IPS-NIHi7 (cell line): ENCODE measurements at regions not wholly inside any gene's neighbourhood (a gene's known extent, or its start where the extent isn't known, plus 50 kb on each side); places are given as distances from the start of the nearest gene placed in this dataset.
"Not testable (repeated sequence)": the region's sequence is repeated elsewhere in the genome, so short reads cannot be mapped to it uniquely, and the experiment has no call there.

Experiments used
- DNase-seq: peaks from one replicate; pipeline ENCODE4 v3.0.0; 2012; ENCODE audit warnings: mixed read lengths; ENCODE audit errors: extremely low spot score

DNA sequence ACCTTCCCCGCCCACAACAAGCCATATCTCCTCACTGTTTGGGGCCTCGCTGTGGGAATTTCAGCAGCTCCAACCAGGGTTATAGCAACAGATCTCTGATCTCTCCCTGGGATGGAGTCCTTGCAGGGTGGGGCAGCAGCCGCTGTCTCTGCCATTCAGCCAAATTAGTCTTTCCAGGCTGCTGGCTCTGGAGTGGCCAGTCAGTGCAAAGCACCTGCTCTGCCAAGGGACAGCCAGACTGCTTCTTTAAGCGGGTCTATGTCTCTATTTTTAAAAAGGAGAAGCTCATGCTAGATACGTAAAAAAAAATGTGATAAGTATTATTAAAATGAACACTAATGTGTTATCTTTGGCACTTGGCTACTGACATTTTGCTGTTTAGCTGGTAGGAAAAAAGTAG, 380.2 kb downstream of the CDH10 start:
- DNase-seq = no peak

DNA sequence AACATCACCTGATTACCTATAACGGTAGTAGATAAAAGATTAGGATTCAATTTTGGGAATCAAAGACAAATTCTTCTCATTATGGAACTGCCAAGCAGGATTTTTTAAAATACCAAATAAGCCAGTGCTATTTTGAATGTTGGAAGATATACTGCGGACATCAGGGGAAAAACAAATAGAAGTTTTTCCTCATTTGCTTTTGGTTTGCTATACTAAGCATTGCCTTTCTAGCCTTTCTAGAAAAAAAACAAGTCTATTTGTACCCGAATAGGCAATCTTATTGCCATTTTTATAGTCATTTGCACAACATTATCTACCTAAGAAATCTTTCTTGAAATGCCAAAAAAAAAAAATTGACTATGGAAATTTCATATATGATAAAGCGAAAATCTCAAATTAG, 379.5 kb downstream of the CDH10 start:
- DNase-seq = no peak

DNA sequence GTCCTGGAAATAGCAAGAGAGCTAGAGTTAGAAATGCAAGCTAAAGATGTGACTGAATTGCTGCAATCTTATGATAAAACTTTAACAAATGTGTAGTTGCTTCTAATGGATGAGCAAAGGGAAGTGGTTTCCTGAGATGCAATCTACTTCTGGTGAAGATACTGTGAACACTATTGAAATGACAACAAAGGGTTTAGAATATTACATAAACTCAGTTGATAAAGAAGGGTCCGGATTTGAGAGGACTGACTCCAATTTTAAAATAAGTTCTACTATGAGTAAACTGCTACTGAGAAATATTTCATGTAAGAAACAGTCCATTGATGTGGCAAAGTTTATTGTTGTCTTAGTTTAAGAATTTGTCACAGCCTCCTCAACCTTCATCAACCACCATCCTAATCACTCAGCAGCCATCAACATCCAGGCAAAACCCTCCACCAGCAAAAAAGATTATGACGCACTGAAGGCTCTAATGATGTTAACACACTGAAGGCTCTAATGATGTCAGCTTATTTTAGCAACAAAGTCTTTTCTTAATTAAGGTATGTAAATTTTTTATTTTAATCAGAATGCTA, 376.2 kb downstream of the CDH10 start:
- no peak for DNase-seq

DNA sequence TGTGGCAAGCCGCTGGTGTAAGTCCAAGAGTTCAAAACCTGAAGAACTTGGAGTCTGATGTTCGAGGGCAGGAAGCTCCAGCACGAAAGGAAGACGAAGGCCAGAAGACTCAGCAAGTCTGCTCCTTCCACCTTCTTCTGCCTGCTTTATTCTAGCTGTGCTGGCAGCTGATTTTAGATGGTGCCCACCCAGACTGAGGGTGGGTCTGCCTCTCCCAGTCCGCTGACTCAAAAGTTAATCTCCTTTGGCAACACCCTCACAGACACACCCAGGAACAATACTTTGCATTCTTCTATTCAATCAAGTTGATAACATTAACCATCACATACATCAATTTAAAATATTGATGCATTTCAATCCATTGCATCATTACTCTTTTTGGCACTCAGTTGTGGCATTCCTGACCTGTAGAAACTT, 373.1 kb downstream of the CDH10 start:
- not testable (repeated sequence) for DNase-seq

DNA sequence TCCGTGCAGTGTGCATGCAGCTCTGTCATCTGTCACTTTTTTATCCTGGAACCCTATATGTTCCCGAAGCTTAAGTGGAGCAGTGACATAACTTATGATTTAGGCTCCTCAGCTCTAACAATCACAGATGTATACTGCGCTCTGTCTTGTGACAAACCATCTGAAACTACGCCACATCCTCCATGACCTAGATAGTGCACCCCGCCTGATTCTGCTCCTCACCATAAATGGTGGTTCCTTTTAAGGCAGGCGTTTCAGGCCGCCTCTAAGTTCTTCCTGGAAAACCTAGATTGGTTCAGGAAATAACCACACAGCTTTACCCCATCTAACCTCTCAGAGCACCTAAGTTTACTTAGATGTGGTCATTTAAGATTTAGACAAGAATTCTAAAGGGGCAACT, 372.0 kb downstream of the CDH10 start:
- DNase-seq = no peak

DNA sequence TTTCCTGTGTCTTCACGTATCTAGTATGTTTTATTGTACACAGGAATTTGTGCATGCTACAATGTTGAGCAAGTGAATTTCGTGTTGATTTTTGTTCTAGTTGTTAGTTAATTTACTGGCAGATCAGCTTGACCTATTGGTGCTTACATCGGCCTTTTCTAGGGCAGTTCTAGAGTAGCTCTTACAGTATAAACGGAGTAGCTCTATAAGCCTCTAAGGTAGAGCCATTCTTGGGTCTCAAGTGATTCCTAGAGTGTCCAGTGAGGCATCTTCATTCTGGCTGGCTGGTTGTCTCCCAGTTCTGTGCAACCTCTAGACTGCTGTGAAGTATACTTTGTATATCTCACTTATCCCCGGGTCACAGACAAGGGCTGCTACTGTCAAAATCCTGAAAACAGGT, 364.6 kb downstream of the CDH10 start:
- no peak for DNase-seq

DNA sequence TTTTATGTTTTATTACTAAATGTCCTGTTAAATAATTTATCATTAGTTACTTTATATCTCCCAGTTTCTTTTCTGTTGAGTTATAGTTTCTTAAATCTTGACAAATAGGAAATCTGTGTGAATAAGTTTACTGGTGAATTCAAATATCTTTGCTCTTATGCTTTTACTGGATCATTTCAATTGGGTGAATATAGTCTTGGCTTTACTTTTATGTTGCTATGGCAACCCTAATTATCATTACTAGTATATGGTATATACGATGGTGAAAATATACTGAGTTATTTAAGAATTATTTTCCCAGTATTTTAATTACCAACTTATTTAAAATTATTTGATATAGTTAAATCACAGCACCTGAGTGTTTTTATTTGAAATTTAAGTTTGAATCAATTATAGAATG, 363.0 kb downstream of the CDH10 start:
- DNase-seq = no peak

DNA sequence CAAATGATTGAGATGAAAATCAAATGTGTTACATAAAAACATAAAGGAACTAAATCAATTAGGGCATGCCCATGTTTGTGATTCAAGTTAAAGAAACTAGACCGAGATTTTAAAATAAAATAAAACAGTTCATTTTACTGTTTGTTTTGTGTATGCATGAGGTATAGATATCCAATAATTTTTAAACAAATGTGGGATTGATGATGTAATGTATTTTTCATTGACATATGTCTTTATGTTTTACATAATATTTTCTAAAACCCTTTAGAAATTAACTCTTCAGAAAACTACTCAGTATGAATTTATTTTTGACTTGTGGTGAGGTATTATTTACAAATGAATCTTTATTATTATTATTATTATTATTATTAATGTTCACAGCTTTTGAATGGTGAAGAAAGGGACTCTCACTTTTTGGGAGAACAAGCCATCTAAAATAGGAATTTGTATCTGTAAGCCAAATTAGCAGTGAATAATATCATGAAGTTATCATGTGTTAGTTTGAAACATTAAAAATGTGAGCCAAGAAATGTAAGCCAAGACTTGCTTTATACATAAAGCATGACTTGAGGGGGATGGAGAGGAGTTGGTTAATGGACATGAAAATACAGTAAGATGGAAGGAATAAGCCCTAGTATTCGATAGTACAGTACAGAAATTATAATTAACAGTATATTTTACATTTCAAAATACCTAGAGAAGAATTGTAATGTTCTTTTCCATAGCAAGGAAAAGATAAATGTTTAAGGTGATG, 355.0 kb downstream of the CDH10 start:
- no peak for DNase-seq

DNA sequence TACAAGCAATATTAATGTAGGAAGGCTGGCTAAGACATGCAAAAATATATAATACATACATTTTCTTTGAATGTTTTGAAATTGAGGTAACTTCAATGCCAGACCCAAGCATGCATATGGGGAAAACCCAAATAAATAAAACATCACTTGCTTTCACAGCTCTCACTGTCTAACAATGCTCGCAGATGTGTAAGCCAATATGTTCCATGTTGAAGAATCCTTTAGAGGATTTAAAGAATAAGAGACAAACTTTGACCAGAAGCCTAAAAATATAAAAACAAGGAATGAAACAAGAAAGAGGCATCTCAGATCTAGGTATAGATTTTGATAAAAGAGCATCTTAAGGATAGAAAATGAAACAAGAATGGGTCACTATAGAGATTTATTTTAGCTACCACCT, 354.2 kb downstream of the CDH10 start:
- no peak for DNase-seq

DNA sequence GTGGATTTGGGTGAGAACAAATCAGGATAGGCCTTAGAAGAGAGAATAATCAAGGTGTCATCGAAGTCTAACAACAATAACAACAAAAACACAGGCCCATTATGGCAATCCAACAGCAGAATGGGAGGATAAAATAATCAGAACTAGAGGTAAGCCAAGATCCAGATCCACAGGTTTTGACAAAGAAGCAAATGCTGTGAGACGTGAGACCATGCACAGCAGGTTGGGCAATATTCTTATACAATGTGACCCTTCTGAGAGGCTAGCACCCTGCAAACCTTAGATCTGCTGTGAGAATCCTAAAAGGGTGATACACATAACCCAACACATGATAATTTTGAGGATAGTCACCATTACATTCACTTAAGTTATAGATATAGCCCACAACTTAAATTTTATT, 352.9 kb downstream of the CDH10 start:
- no peak for DNase-seq

DNA sequence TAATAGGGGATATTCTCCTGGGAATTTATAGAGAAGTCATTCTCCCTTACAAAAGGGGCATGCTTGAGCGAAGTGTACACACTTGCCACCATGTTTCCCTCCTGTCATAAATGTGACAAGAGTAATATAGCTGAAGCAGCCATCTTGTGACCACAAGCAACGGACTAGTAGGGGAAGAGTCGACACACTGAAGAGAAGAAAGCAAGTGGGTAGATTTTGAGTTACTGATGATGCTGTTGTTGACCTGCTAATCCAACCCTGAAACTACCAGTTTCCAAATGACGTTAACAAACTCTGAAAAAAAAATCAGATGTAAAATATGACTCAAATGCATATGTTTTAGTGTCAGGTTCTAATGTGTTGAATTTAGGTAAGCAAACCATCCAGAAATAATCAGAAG, 350.4 kb downstream of the CDH10 start:
- no peak for DNase-seq

DNA sequence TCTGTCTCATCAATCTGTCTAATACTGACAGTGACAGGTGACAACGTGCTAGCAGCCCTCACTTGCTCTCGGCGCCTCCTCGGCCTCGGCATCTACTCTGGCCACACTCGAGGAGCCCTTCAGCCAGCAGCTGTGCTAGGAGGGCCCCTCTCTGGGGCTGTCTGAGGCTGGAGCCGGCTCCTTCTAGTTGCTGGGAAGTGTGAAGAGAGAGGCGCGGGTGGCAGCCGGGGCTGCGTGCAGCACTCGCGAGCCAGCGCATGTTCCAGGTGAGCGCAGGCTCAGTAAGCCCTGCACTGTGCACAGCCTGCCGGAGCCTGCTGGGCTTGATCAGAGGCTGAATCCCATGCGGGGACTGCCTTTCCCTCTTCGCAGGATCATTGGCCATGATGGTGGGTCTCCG, 330.7 kb downstream of the CDH10 start:
- no peak for DNase-seq

DNA sequence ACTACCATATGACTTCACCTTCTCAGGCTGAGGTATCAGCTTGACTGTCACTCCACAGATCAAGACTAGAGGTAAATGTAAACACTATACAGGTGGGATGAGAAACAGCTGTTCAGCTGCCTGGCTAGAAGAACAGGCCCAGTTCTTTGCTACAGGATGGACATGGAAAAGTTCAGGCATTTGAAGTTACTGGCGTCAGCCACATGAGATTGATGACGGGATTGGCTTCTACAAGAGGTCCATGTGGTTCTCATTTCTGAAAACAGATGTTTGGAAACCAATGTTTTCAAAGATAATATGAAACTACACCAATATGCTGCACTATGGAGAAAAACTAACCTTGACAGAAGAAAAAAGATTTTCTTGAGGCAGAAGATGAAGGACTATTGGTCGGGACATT, 324.1 kb downstream of the CDH10 start:
- DNase-seq = no peak

DNA sequence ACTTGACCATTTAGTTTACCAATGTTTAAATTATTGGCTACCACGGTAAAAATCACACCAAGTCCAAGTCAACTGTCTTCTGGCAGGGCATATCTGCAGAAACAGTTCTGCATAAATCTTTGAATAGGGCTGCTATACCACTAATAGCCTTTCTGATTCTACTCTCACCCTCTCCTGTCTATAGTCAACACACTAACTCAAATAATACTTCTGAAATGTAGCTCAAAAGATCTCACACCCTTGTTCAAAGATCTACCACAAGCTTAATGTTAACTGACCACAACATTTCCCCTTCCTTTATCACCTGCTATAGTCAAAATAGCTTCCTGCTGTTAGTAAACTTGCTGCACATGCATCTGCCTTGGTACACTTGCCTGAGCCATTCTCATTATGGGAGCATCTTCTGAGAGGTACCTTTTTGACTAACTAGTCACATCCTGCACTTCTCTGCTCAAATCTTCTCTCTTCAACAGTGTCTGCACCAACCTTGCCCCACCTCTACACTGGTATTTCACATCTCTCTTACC, 319.4 kb downstream of the CDH10 start:
- no peak for DNase-seq

DNA sequence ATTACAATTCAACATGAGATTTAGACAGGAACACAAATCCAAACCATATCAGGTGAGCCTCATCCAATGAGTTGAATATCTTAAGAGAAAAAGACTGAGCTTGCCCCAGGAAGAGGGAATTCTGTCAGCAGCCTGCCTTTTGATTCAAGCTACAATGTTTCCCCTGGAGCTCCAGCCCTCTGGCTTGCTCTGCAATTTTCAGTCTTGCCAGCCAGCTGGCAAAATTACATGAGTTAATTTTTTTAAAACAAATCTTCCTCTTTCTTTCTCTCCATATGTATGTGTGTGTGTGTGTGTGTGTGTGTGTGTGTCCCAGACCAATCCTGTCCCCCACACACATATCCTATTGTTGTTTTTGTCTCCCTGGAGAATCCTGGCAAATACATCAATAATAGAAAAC, 313.2 kb downstream of the CDH10 start:
- no peak for DNase-seq

DNA sequence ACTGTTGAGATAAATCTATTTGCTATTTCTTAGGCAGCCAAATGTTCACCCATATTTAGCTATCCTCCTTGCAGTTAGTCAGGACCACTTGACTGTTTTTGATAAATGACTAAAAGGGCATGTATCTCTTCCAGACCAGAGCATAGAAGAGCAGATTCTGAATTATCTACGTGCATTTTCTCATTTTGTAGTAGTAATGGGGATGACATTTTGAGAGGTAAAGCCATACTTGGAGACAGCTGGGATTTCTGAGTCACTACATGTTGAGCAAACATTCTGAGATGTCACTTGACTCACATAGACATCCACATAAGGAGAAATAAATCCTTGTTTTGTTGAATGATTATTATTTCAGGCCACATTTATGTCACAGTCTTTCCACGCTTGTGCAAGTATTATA, 297.6 kb downstream of the CDH10 start:
- DNase-seq = no peak

DNA sequence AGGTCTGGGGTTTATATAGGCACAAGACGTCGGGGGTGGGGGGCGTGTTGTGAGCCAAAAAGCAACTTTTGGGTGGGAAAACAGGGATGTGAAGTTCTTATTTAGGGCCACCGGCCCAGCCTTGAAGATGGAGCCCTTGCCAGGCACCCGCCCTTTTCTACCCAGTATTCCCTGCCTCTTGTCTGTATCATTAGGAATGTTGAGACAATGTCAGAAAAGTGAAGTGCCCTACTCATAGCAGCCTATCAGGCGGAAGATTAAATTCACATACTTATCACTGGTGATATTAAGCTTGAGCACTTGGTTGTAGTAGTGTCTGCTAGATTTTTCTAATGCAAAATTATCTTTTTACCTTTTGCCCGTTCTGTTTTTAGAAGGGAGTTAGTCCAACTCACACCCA, 293.5 kb downstream of the CDH10 start:
- DNase-seq = no peak

DNA sequence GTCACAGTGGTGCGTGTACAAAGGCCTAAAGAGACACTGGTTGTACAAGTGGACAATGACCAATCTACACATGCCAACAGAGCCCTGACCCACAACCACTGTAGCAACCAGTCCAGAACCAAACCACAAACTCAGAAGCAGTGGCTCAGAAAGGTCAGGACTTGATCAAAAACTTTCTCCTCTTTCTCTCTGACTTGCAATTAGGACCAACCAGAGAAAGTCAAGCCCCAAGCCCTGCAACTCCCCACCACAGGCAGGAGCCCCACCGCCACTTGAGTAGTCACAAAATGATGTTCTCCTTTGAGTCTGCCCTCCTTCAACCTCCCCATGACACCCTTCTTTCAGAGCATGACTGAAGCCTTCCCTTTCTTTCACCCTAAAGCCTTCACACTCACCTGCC, 291.8 kb downstream of the CDH10 start:
- no peak for DNase-seq

DNA sequence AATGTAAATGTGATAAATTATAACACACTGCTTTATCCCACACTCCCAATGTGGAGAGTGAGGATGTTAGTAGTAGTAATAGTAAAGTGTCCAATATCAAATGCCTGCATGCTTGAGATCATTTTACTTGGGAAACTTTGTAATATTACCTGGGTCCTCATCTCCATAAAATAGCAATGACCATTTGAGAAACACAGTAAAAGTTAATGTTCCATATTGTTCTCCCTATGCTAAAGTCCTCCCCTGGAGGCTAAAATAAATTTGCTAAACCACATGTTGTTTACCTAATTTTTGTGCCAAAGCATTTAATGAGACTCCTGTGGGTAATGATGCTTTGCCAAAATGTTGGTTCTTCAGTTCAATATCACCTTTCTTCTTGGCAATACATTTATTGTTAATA, 291.2 kb downstream of the CDH10 start:
- DNase-seq = no peak

DNA sequence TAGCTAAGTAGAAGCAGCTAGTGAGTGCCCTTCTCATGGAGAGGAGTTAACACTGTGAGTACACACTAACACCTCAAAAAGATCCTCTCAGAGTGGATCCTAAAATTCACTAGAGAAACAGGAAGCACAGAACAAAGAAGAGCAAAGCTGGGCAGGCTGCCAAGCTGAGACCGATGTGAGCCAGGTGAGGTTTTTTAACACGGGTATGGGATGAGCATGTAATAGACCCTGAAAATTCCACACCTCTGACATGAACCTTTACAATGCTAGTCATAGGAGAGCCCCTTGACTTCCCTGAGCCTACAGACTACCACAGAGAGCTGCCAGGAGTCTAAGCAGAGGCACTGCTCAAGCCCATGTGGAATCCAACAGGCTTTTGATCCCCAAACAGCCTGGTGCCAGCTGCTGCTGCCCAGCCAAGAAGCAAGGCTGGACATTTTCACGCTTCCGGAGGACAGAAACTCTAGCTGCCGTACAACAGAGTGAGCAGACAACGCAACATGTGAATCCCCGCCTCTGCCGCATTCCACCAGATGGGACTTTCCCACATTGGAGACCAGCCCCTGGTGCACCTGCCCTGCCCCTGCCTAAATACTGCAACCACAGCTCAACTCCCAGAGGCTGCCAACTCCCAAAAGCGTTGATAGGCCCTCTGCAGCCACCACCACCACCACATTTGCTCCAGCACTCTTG, 280.8 kb downstream of the CDH10 start:
- no peak for DNase-seq

DNA sequence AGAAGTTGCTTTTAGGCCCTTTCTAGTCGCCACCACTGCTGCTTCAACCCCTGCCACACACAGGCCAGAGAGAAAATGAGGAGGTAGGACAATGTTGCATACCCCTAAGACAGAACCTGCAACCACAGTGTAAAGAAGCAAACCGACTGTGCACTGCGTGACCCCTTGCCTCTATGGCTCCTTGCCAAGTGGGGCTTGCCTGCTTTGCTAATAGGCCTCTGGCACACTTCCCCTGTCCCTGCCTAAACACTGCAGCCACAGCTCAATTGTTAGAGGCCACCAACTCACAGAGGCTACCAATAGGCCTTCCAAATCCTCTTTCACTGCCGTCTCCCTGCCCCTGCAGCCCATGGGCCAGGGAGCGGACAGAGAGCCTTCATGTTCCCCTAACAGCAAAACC, 280.1 kb downstream of the CDH10 start:
- DNase-seq = no peak

DNA sequence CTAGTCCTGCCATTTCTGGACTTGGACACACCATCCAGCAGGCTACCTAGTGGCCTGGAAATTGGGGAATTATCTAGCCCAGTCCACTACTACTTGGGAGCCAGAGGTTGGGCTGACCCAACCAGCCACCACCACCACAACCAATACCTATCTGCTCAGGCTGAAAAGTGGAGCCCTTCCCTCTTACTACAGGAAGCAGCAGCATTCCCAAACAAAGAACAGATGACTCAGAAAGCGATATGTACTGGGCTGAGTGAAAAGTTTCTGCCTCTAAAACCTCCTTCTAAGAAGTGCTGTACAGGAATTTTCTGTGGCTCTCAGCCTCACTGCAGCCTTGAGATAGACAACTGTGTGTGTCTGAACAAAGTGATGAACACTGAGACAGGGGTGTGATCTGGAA, 279.4 kb downstream of the CDH10 start:
- DNase-seq = no peak

DNA sequence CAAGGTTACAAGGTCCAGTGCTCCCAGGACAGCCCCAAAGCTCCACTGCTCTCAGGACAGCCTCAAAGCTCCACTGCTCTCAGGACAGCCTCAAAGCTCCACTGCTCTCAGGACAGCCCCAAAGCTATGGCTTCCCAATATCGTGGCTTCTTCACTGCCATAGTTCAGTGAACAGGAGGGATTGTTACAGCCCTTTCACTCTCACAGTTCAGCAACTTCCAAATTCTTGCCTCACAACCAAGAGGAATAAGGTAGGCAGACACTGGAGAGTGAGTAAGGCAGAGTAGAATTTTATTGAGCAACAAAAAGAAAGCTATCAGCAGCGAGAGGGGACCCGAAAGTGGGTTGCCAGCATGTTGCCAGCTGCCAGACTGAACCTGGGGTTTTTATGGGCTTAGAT, 277.6 kb downstream of the CDH10 start:
- no peak for DNase-seq
